Stimulated activated naive CD8-positive, alpha-beta T cell treated with anti-CD3 and anti-CD28 coated beads, Interleukin-15, Interleukin-2, amounts not matched to agents 100 ng/mL and 50 ng/mL, for 24 hours (primary cell): ENCODE measurements at regions not wholly inside any gene's neighbourhood (a gene's known extent, or its start where the extent isn't known, plus 50 kb on each side); places are given as distances from the start of the nearest gene placed in this dataset.

Experiments used
- H3K27ac Mint-ChIP-seq: one replicate; pipeline ENCODE4 v1.8.0; 2021; ENCODE audit warnings: mild to moderate bottlenecking, mixed read lengths
- H3K27me3 Mint-ChIP-seq: one replicate; pipeline ENCODE4 v1.8.0; 2021; ENCODE audit warnings: mixed read lengths
- H3K36me3 Mint-ChIP-seq: one replicate; pipeline ENCODE4 v1.8.0; 2021; ENCODE audit warnings: low read depth, mixed read lengths
- H3K4me1 Mint-ChIP-seq: one replicate; pipeline ENCODE4 v1.8.0; 2021; ENCODE audit warnings: low read depth, mixed read lengths
- H3K4me3 Mint-ChIP-seq: one replicate; pipeline ENCODE4 v1.8.0; 2021; ENCODE audit warnings: mild to moderate bottlenecking, mixed read lengths
- H3K9me3 Mint-ChIP-seq: one replicate; pipeline ENCODE4 v1.8.0; 2021; ENCODE audit warnings: mixed read lengths

DNA sequence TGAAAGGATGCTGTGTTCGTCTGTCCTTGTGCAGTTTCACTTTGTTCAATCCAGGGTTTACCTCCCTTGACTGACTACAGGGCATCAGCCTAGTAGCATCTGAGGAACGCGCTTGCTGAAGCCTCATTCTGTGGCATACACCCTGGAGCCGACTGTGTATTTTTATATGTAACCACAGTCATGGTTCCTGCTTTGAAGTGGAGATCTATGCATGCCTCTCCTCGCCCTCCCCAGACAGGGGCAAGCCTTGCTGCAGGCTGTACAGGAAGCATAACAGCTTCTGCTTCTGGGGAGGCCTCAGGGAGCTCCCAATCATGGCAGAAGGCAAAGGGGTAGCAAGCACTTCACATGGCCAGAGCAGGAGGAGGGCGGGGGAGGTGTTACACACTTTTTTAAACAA lies 262.1 kb downstream of the BCL11B start:
- H3K27me3 Mint-ChIP-seq, result no peaks in the 10 kb centered on the region
- H3K36me3 Mint-ChIP-seq, result no peaks in the 10 kb centered on the region
- no peak overlapping the region for H3K4me3 Mint-ChIP-seq
- no peak overlapping the region for H3K27ac Mint-ChIP-seq
- peaks cover 6% of the 10 kb centered on the region for H3K4me1 Mint-ChIP-seq
- H3K9me3 Mint-ChIP-seq, result no peaks in the 10 kb centered on the region

DNA sequence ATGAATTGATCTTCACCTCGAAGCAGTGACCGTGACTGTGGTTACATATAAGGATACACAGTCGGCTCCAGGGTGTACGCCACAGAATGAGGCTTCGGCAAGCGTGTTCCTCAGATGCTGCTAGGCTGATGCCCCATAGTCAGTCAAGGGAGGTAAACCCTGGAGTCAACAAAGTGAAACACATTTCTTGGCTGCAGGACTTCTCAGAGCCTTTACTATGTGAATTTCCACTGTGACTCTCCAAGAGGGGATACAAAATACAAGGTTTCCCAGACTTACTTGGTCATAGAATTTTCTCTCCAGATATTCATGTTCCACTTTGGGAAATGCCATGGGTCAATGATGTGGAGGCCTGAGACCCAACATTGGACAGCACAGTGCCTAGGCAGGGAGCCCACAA lies 260.6 kb downstream of the BCL11B start:
- Mint-ChIP-seq H3K36me3 (no peaks in the 10 kb centered on the region), H3K27me3 (no peaks in the 10 kb centered on the region), H3K27ac (no peak overlapping the region), H3K4me3 (no peak overlapping the region), H3K9me3 (no peaks in the 10 kb centered on the region), H3K4me1 (peaks cover 6% of the 10 kb centered on the region)

- H3K9me3 Mint-ChIP-seq, result no peaks in the 10 kb centered on the region
- H3K4me3 Mint-ChIP-seq, result no peak overlapping the region
- peaks cover 6% of the 10 kb centered on the region for H3K4me1 Mint-ChIP-seq
- no peaks in the 10 kb centered on the region for H3K27me3 Mint-ChIP-seq
- no peak overlapping the region for H3K27ac Mint-ChIP-seq
- H3K36me3 Mint-ChIP-seq, result no peaks in the 10 kb centered on the region
Observed at GRCh38 chr14:99012703-99013102, 259.3 kb downstream of the BCL11B start.

DNA sequence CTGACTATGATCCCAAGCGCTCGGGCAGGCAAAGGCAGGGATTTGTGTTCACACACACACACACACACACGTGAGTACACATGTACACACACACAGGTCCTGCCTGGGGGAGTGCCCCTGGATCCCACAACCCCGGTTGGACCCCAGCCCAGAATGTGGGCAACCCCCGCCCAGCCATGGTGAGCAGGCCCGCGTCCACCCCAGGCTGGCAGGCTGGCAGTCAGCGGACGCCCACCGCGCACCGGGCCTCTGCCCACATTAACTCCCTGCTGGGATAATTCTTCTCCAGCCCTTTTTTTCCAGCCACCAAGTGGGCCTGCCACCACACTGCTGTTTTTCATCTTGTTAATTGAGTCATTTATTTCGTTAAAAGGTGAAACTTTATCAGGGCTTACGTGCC lies 256.2 kb downstream of the BCL11B start:
- no peak overlapping the region for H3K27ac Mint-ChIP-seq
- H3K36me3 Mint-ChIP-seq, result no peaks in the 10 kb centered on the region
- H3K9me3 Mint-ChIP-seq, result no peaks in the 10 kb centered on the region
- H3K4me1 Mint-ChIP-seq, result no peaks in the 10 kb centered on the region
- no peak overlapping the region for H3K4me3 Mint-ChIP-seq
- H3K27me3 Mint-ChIP-seq, result no peaks in the 10 kb centered on the region

DNA sequence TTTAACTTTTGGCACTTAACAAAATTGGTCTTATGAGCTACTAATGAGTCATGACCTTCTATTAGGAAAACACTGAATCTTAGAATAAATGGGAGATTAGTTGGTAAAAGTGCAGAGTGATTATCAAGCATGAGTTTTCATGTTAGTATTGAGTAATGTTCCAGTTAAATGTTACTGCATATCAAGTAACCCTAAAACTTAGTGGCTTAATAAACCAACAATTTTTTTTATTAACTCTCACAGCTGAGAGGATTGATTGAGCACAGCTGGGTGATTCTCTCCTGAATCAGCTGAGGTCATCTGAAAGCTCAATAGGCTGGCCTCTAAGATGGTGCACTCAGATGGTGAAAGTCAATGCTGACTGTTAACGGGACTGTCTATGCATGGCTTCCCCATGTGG lies 248.6 kb downstream of the BCL11B start:
- Mint-ChIP-seq H3K27me3 (no peaks in the 10 kb centered on the region), H3K9me3 (peaks cover 7% of the 10 kb centered on the region), H3K4me3 (no peak overlapping the region), H3K36me3 (no peaks in the 10 kb centered on the region), H3K4me1 (peaks cover 13% of the 10 kb centered on the region), H3K27ac (no peak overlapping the region)

DNA sequence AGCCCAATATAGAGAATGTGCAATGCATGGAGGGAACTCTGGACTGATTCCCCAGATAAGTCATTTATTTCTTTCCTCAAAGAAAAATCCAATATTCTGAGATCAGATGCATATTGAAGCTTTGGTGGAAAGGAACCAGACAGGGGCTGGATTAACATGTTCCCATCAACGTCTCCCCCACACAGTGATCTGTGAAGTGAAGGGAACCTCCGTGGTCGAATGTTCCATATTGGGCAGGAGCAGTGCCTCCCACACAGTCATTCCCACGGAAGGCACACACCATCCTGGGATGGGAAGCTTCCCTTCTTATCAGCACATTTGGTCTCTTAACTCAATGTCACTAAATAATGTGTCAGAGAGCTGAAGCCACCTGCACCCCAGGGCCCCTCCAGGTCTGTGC lies 247.1 kb downstream of the BCL11B start:
- peaks cover 13% of the 10 kb centered on the region for H3K4me1 Mint-ChIP-seq
- H3K27me3 Mint-ChIP-seq, result no peaks in the 10 kb centered on the region
- peaks cover 7% of the 10 kb centered on the region for H3K9me3 Mint-ChIP-seq
- no peaks in the 10 kb centered on the region for H3K36me3 Mint-ChIP-seq
- no peak overlapping the region for H3K4me3 Mint-ChIP-seq
- H3K27ac Mint-ChIP-seq, result no peak overlapping the region

DNA sequence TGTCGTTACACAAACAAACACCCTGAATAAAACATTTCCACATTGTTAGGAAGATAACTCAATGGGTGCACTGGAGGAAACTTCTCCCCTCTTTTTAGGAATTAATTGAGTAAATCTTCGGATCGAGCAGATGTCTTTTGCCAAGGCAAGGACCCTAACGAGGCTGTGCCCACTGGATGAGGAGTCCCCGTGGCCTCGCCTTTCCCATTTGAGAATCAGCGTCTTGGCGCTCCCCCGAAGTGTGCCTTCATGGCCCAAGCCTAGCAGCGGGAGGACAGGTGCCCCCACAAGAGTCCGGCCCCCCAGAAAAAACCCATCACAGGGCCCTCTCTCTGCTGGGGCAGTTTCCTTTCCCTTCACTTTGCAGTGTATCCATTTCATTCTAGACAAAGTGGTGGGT lies 246.6 kb downstream of the BCL11B start:
- peaks cover 7% of the 10 kb centered on the region for H3K9me3 Mint-ChIP-seq
- H3K36me3 Mint-ChIP-seq, result no peaks in the 10 kb centered on the region
- H3K4me1 Mint-ChIP-seq, result peaks cover 13% of the 10 kb centered on the region
- no peak overlapping the region for H3K4me3 Mint-ChIP-seq
- H3K27ac Mint-ChIP-seq, result no peak overlapping the region
- no peaks in the 10 kb centered on the region for H3K27me3 Mint-ChIP-seq

DNA sequence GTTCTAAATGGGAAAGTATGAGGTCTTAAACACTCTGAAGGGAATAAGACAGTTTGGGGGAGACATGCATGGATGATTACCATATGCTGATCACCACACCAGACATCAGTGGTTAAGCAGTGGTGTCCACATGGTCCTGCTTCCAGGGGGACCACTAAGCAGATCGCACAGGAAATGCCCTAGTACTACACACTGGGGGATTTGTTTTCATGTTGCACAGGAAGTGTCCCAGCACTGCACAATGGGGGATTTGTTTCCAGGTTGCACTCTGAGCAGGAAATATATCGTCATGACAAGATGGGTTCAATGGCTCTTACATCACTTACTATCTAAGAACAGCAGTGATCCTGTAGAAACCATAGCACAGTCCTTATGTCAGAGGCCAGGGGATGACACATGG lies 245.5 kb downstream of the BCL11B start:
- no peaks in the 10 kb centered on the region for H3K36me3 Mint-ChIP-seq
- no peak overlapping the region for H3K4me3 Mint-ChIP-seq
- peaks cover 7% of the 10 kb centered on the region for H3K9me3 Mint-ChIP-seq
- no peaks in the 10 kb centered on the region for H3K27me3 Mint-ChIP-seq
- H3K4me1 Mint-ChIP-seq, result peaks cover 12% of the 10 kb centered on the region
- peak overlapping the region; percentile 41 for H3K27ac Mint-ChIP-seq

DNA sequence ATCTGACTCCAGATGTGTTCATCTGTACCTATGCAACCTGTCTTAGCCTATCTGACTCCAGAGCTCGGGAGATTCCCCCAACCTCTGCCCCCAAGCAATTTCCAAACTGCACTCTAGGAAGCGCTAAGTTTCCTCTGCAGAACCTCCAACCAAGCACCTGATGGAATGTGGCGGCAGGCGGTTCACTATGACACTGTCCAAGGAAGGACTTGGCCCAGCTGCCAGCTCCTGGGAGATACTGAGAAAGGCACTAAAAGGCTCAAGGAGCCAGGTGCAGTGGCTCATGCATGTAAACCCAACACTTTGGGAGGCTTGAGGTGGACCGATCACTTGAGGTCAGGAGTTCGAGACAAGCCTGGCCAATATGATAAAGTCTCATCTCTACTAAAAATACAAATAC lies 244.0 kb downstream of the BCL11B start:
- no peak overlapping the region for H3K27ac Mint-ChIP-seq

GRCh38 chr14:99028521-99028920 lies 243.5 kb downstream of the BCL11B start:
- H3K27ac Mint-ChIP-seq, result no peak overlapping the region
- no peaks in the 10 kb centered on the region for H3K36me3 Mint-ChIP-seq
- no peak overlapping the region for H3K4me3 Mint-ChIP-seq
- peaks cover 14% of the 10 kb centered on the region for H3K9me3 Mint-ChIP-seq
- H3K4me1 Mint-ChIP-seq, result peaks cover 6% of the 10 kb centered on the region
- H3K27me3 Mint-ChIP-seq, result no peaks in the 10 kb centered on the region

More for the DNA sequence above, 244.0 kb downstream of the BCL11B start:
- Mint-ChIP-seq H3K36me3 (no peaks in the 10 kb centered on the region), H3K4me1 (peaks cover 6% of the 10 kb centered on the region), H3K9me3 (peaks cover 14% of the 10 kb centered on the region), H3K4me3 (no peak overlapping the region), H3K27me3 (no peaks in the 10 kb centered on the region)

- Mint-ChIP-seq H3K4me1 (peaks cover 6% of the 10 kb centered on the region), H3K4me3 (no peak overlapping the region), H3K9me3 (peaks cover 14% of the 10 kb centered on the region), H3K27me3 (no peaks in the 10 kb centered on the region), H3K36me3 (no peaks in the 10 kb centered on the region), H3K27ac (no peak overlapping the region)
Observed at GRCh38 chr14:99029145-99029915, 242.7 kb downstream of the BCL11B start.

- Mint-ChIP-seq H3K4me1 (peaks cover 6% of the 10 kb centered on the region), H3K27me3 (no peaks in the 10 kb centered on the region), H3K4me3 (no peak overlapping the region), H3K27ac (no peak overlapping the region), H3K36me3 (no peaks in the 10 kb centered on the region), H3K9me3 (peaks cover 14% of the 10 kb centered on the region)
Observed at GRCh38 chr14:99029916-99030305, 242.1 kb downstream of the BCL11B start.

GRCh38 chr14:99030454-99030853 lies 241.5 kb downstream of the BCL11B start:
- peaks cover 6% of the 10 kb centered on the region for H3K4me1 Mint-ChIP-seq
- H3K9me3 Mint-ChIP-seq, result peaks cover 14% of the 10 kb centered on the region
- no peak overlapping the region for H3K27ac Mint-ChIP-seq
- no peaks in the 10 kb centered on the region for H3K36me3 Mint-ChIP-seq
- no peaks in the 10 kb centered on the region for H3K27me3 Mint-ChIP-seq
- H3K4me3 Mint-ChIP-seq, result no peak overlapping the region

DNA sequence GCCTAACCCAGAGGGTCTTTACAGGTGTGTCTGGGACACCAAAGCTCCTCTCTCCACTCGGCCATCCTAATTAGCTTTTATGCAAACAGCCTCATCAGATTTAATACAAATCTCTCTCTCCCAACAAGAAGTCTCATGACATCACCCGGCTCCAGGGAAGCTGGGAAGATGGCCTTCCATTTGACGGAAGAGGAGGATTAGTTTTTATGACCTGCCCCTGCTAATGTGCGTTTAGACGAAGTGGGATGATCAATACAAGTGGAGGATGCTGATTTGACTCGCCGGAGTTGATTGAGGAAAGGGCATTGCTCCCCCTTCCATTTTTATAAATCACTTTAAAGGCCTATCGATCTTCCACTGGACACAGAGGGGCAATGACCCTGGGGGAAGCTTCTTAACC lies 239.2 kb downstream of the BCL11B start:
- H3K27me3 Mint-ChIP-seq, result no peaks in the 10 kb centered on the region
- H3K4me3 Mint-ChIP-seq, result no peak overlapping the region
- no peak overlapping the region for H3K27ac Mint-ChIP-seq
- no peaks in the 10 kb centered on the region for H3K36me3 Mint-ChIP-seq
- peaks cover 7% of the 10 kb centered on the region for H3K9me3 Mint-ChIP-seq
- no peaks in the 10 kb centered on the region for H3K4me1 Mint-ChIP-seq

GRCh38 chr14:99033951-99034350 lies 238.0 kb downstream of the BCL11B start:
- peaks cover 7% of the 10 kb centered on the region for H3K9me3 Mint-ChIP-seq
- H3K4me1 Mint-ChIP-seq, result no peaks in the 10 kb centered on the region
- no peaks in the 10 kb centered on the region for H3K27me3 Mint-ChIP-seq
- H3K4me3 Mint-ChIP-seq, result no peak overlapping the region
- no peaks in the 10 kb centered on the region for H3K36me3 Mint-ChIP-seq
- H3K27ac Mint-ChIP-seq, result no peak overlapping the region

GRCh38 chr14:99034711-99035171 lies 237.3 kb downstream of the BCL11B start:
- H3K4me3 Mint-ChIP-seq, result no peak overlapping the region
- peaks cover 7% of the 10 kb centered on the region for H3K9me3 Mint-ChIP-seq
- H3K27ac Mint-ChIP-seq, result no peak overlapping the region
- no peaks in the 10 kb centered on the region for H3K4me1 Mint-ChIP-seq
- no peaks in the 10 kb centered on the region for H3K36me3 Mint-ChIP-seq
- H3K27me3 Mint-ChIP-seq, result no peaks in the 10 kb centered on the region
